ENCODE measurements at regions not wholly inside any gene's neighbourhood (a gene's known extent, or its start where the extent isn't known, plus 50 kb on each side); places are given as distances from the start of the nearest gene placed in this dataset.

- H3K36me3 ChIP-seq (ENCODE audit: insufficient read depth, low read length), result no peaks in the 10 kb centered on the region
- no peaks in the 10 kb centered on the region for H3K9me3 ChIP-seq (ENCODE audit: insufficient read depth, low read depth, low read length)
- H3K4me1 ChIP-seq (ENCODE audit: insufficient read depth, low read length, poor library complexity, severe bottlenecking), result no peaks in the 10 kb centered on the region
- H3K4me2 ChIP-seq (ENCODE audit: low read depth, low read length, poor library complexity, severe bottlenecking), result no peak overlapping the region
- no peak overlapping the region for H3K4me3 ChIP-seq (ENCODE audit: low read length, poor library complexity, severe bottlenecking)
- H3K27me3 ChIP-seq (ENCODE audit: insufficient read depth, low read length, poor library complexity, severe bottlenecking), result no peaks in the 10 kb centered on the region
- H2AFZ ChIP-seq (ENCODE audit: low read length), result no peak overlapping the region
- H3K9me2 ChIP-seq (replicated peaks; ENCODE audit: low read depth, low read length), result no peaks in the 10 kb centered on the region
- no peaks in the 10 kb centered on the region for H3K79me2 ChIP-seq (ENCODE audit: insufficient read depth, low read length)
- TF ChIP-seq, protein P1, sequence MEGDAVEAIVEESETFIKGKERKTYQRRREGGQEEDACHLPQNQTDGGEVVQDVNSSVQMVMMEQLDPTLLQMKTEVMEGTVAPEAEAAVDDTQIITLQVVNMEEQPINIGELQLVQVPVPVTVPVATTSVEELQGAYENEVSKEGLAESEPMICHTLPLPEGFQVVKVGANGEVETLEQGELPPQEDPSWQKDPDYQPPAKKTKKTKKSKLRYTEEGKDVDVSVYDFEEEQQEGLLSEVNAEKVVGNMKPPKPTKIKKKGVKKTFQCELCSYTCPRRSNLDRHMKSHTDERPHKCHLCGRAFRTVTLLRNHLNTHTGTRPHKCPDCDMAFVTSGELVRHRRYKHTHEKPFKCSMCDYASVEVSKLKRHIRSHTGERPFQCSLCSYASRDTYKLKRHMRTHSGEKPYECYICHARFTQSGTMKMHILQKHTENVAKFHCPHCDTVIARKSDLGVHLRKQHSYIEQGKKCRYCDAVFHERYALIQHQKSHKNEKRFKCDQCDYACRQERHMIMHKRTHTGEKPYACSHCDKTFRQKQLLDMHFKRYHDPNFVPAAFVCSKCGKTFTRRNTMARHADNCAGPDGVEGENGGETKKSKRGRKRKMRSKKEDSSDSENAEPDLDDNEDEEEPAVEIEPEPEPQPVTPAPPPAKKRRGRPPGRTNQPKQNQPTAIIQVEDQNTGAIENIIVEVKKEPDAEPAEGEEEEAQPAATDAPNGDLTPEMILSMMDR (conservative IDR thresholded peaks at IDR 0.05; ENCODE audit: low read length), result peak; percentile 83
- no peak for TF ChIP-seq EZH2phosphoT487 (IDR thresholded peaks at IDR 0.05; ENCODE audit: borderline replicate concordance)
- no peak overlapping the region for H3K9ac ChIP-seq (ENCODE audit: low read depth, low read length, poor library complexity, severe bottlenecking)
- no peaks in the 10 kb centered on the region for H3F3A ChIP-seq (ENCODE audit: low read depth)
- H4K20me1 ChIP-seq (ENCODE audit: insufficient read depth, low read length, poor library complexity, severe bottlenecking), result no peaks in the 10 kb centered on the region
These were observed 99.5 kb upstream of the KCNMB2 start for GRCh38 chr3:178436773-178437172.

GRCh38 chr3:178437236-178437635 is 99.0 kb upstream of the KCNMB2 start:
- no peak overlapping the region for H3K9ac ChIP-seq (ENCODE audit: low read depth, low read length, poor library complexity, severe bottlenecking)
- H3K36me3 ChIP-seq (ENCODE audit: insufficient read depth, low read length), result no peaks in the 10 kb centered on the region
- H3K27me3 ChIP-seq (ENCODE audit: insufficient read depth, low read length, poor library complexity, severe bottlenecking), result no peaks in the 10 kb centered on the region
- no peaks in the 10 kb centered on the region for H3K9me3 ChIP-seq (ENCODE audit: insufficient read depth, low read depth, low read length)
- no peak overlapping the region for H3K4me2 ChIP-seq (ENCODE audit: low read depth, low read length, poor library complexity, severe bottlenecking)
- no peaks in the 10 kb centered on the region for H3K79me2 ChIP-seq (ENCODE audit: insufficient read depth, low read length)
- H4K20me1 ChIP-seq (ENCODE audit: insufficient read depth, low read length, poor library complexity, severe bottlenecking), result no peaks in the 10 kb centered on the region
- TF ChIP-seq EZH2phosphoT487 (IDR thresholded peaks at IDR 0.05; ENCODE audit: borderline replicate concordance), result no peak
- TF ChIP-seq, protein P1 (conservative IDR thresholded peaks at IDR 0.05; ENCODE audit: low read length), result no peak
- H3K9me2 ChIP-seq (replicated peaks; ENCODE audit: low read depth, low read length), result no peaks in the 10 kb centered on the region
- no peak overlapping the region for H2AFZ ChIP-seq (ENCODE audit: low read length)
- H3K4me1 ChIP-seq (ENCODE audit: insufficient read depth, low read length, poor library complexity, severe bottlenecking), result no peaks in the 10 kb centered on the region
- H3K4me3 ChIP-seq (ENCODE audit: low read length, poor library complexity, severe bottlenecking), result no peak overlapping the region
- no peaks in the 10 kb centered on the region for H3F3A ChIP-seq (ENCODE audit: low read depth)

DNA sequence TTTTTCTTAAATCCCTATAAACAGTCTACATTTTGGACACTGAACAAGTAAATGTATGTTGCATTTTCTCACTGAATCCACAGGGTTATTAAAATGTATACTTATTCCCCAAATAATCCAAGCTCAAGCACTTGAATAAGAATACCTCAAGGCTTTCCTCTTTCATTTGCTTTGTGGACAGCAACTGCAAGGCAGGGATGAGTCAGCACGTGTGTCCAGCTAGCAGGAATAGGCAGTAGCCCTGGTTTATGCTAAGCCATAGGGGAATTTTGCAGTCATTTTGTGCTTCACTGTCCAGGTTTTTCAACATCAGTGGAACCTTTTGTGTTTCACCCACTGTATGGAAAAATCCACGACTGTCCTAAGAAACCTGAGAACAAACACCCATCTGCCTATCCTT is 96.7 kb upstream of the KCNMB2 start:
- no peaks in the 10 kb centered on the region for H3K4me1 ChIP-seq (ENCODE audit: insufficient read depth, low read length, poor library complexity, severe bottlenecking)
- no peaks in the 10 kb centered on the region for H3F3A ChIP-seq (ENCODE audit: low read depth)
- no peaks in the 10 kb centered on the region for H3K79me2 ChIP-seq (ENCODE audit: insufficient read depth, low read length)
- no peaks in the 10 kb centered on the region for H3K27me3 ChIP-seq (ENCODE audit: insufficient read depth, low read length, poor library complexity, severe bottlenecking)
- H3K9ac ChIP-seq (ENCODE audit: low read depth, low read length, poor library complexity, severe bottlenecking), result no peak overlapping the region
- no peaks in the 10 kb centered on the region for H3K9me3 ChIP-seq (ENCODE audit: insufficient read depth, low read depth, low read length)
- TF ChIP-seq, protein P1 (conservative IDR thresholded peaks at IDR 0.05; ENCODE audit: low read length), result no peak
- no peak for TF ChIP-seq EZH2phosphoT487 (IDR thresholded peaks at IDR 0.05; ENCODE audit: borderline replicate concordance)
- no peak overlapping the region for H3K4me3 ChIP-seq (ENCODE audit: low read length, poor library complexity, severe bottlenecking)
- no peak overlapping the region for H3K4me2 ChIP-seq (ENCODE audit: low read depth, low read length, poor library complexity, severe bottlenecking)
- H3K36me3 ChIP-seq (ENCODE audit: insufficient read depth, low read length), result no peaks in the 10 kb centered on the region
- H2AFZ ChIP-seq (ENCODE audit: low read length), result no peak overlapping the region
- no peaks in the 10 kb centered on the region for H3K9me2 ChIP-seq (replicated peaks; ENCODE audit: low read depth, low read length)
- no peaks in the 10 kb centered on the region for H4K20me1 ChIP-seq (ENCODE audit: insufficient read depth, low read length, poor library complexity, severe bottlenecking)

Measured in Loucy (cell line).